GM21576 (cell line): ENCODE measurements at regions not wholly inside any gene's neighbourhood (a gene's known extent, or its start where the extent isn't known, plus 50 kb on each side); places are given as distances from the start of the nearest gene placed in this dataset.

Experiments used
- ATAC-seq: cut with Tn5 transposase; IDR thresholded peaks from one replicate; pipeline ENCODE4 v1.9.1; 2021; ENCODE audit warnings: mild to moderate bottlenecking, moderate library complexity; ENCODE audit not compliant: unreplicated experiment

DNA sequence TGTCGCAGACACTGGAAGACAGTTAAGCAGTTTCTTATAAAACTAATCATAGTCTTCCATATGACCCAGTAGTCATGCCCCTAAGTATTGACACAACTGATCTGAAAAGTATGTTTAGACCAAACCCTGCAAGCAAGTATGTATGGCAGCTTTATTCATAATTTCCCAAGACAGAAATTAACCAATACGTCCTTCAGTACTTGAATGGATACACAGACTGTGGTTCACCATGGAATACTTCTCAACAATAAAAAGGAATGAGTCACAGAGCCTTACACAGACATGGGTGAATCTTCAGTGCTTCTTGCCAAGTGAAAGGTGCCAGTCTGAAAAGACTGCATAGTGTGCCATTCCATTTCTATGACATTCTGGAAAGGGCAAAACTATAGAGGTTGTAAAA lies 50.2 kb upstream of the AKR1E2 start:
- ATAC-seq = no peak

DNA sequence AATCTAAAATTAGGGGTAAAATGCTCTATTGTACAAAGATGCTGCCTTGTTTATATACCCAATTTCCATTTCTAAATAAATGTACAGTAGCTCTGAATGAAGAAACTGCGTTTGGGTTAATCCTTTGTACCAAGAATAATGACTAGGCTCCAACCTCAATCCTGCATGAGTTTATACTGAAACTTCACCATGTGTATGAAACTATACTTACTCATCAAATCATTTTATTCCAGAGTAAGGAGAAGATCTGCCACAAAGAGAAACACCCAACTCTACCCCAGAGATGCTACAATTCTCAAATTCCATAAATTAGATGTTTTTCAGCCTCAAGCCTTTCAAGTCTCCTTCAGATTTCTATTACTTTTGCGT lies 53.8 kb upstream of the AKR1E2 start:
- ATAC-seq = no peak

DNA sequence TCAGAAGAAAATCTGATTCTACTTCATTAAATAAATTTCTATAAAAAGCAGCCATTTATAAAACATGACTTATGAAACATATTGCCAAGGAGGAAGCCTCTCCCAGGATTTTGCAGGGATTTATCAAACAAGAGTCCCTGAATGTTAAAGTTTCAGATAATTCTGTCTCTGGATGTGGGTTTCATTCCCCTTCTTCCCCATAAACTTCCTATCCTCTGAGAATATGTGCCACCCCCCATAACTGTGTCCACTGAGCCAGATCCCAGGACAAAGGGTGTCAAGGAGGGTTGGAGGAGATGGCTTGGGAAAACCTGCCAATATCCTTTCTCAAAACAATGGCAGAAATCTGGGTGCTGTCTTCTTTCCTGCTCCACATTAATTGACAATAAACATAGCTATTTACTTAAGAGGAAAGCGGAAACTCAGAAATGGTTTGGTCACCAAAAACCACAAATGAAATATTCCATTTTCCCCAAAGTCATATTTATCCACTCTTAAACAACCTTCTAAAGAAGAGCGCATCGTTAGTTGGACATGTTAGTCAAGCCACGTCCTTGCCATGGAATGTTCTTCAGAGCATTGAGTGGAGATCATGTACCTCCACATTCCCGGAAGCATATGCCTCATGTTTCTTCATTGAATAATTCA lies 54.3 kb upstream of the AKR1E2 start:
- no peak for ATAC-seq

DNA sequence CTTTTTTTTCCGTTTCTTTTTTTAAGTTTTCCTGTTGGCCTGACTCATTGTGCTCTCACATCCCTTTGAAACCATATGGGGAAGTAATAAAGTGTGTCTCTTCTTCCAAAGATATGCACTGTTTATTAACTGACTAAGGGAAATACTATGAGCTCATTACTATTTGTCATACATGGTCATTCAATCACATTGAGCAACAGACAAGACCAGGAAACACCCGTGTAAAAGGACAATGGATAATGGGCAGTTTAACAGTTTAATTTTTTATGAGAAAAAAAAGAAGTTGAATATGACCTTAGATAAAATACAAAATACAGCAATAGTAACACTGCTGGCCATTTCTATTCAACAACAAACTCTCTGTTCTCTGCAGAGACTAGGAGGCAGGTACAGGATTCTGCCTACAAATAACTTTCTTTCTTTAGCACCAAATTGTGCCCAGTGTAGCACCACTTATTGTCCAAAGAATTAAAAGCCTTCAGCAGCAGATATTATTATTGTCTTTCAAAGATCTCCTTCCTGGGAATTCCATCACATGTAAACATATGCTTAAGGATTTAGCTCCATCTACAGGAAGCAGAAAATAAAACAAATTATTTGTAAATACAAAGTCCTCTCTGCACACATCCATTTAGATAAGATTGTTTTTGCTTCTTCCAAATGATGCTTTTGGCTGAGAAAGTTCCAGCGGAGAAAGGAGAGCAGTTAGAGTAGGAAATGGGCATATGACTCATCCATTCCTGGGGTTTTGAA lies 55.0 kb upstream of the AKR1E2 start:
- no peak for ATAC-seq

DNA sequence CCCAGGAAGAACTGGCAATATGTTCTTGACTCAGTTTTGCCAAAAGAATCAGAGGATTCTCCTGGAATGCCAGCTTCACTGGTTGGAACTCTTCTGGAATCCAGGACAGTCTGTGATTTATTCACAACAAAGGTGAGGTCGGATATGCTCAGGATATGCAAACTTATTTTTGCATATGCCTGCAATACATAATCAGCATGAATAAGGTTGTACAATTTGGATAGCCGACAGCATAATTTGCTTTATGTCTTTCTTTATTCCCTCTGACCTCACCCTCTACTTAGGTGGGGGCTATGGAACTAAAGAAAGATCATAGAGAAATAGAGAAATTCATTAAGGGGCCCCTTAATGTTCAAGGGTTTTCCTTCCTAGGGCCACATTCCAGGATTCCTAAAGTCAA lies 57.6 kb upstream of the AKR1E2 start:
- ATAC-seq = no peak

DNA sequence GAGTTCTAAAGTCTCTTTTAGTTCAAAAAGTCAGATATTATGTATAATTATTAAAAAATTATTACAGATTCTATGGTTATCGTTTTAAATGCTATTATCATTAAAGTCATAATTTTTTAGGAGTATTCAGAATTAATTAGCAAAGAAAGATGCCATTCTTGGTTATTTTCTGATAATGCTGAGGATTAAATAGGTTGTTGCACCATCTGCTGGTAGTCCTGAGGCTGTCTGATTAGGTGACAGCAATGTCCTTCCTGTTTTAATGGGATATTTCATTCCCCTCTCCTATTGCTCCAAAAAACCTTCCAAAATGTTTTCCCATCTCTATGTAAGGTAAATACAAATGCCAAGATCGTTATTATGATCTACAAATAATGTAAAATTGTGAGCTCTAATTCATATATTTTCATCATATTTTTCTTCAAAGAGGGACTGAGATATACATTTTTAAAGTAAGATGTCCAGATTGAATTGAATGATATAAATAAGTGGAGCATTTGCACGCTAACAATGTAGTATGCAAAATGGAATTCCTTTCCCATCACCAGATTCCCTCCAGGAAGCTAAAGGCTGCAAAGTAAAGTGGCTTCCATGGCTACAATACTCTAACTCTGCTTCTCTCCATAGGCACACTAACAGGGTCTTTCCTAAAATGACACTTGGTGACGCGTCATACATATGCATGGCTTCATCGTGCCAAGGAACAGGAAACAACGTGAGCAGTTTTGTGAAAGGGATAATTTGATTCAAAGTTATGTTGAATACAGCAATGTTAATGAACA lies 58.8 kb upstream of the AKR1E2 start:
- no peak for ATAC-seq

DNA sequence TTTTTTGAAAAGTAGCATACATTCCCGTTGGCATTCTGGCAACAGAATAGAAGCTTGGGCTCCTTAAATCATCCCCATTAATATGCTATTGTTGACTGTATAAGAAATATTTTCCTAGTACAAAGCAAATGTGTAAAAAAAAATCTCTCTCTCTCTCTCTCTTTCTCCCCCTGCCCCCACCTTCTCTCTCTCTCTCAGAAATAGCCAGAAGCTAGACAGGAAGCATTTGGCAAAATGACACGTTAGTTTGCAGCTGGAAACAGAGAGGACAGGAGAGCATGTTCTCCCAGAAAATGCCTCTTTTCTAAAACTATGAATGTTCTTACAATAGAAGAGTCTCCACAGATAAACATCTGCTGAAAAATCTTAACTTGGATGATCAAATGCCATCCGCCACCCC lies 59.6 kb upstream of the AKR1E2 start:
- no peak for ATAC-seq

DNA sequence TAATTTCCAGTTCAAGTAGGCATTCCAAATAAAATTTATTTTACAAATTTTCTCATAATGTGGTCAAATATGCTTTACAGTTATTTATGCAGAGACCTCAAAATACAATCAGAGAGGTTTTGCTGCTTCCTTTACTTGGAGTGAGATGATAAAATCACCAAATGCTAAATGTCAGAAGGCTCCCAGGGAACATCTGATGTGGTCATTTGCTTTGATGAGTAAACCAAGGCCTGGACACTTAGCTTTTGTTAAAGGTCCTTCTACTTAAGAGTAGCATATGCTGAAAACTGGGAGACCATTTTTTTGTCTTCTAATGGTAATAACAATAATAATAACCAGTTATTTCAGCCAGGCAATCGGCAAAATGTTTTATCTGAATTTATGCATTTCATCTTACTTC lies 60.6 kb upstream of the AKR1E2 start:
- ATAC-seq = no peak

DNA sequence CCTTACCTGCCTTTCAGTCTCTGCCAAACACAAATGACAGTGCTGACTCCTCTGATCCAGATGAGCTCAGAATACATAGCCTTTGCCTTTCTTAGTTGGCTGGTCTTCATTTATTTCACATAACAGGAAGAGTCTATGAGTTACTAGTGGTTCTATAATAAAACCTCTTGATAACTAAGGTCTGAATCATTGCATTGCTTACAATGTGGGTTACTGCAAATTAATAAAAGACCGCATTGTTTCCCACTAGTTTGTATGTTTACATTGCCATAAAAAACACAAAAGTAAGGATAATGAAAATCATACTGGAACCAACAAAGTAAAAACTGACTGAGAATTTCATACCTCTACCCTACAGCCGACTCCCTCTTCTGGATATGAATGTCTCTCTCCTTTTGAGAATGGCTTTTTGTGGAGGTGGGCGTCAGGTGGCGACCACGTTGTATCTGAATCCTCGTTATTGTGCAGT lies 62.0 kb upstream of the AKR1E2 start:
- no peak for ATAC-seq

DNA sequence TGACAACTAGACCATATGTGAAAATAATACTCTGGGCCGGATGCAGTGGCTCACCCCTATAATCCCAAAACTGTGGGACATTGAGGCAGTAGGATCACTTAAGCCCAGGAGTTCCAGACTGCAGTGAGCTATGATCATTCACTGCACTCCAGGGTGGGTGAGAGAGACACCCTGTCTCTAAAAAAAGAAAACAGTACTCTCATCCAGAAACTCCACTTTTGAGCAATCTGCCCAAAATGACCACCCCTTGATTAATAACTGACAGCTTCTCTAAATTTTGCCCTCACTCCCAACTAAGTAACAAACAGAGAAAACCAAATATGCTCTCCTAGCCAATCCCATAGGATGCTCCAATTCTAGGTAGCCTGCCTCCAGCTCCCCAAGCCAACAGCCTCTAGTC lies 62.5 kb upstream of the AKR1E2 start:
- ATAC-seq = no peak

DNA sequence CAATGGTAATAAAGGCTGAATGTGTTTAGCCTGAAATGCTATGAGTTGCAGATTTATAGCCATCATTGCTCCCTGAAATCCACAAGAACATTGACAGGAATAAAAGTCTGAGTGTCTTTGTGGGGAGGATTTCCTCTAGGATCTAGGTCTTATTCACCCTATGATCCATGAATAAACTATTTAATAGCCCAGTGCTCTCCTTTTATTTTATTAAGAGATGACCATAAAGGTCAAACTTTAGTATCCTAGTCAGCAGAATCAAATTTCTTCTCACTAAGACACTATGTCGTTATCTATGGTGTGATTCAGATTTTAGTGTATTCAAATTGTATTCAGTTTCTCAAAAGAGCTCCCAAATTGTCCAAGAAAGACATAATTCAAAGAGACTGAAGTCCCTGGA lies 67.8 kb upstream of the AKR1E2 start:
- ATAC-seq = no peak

DNA sequence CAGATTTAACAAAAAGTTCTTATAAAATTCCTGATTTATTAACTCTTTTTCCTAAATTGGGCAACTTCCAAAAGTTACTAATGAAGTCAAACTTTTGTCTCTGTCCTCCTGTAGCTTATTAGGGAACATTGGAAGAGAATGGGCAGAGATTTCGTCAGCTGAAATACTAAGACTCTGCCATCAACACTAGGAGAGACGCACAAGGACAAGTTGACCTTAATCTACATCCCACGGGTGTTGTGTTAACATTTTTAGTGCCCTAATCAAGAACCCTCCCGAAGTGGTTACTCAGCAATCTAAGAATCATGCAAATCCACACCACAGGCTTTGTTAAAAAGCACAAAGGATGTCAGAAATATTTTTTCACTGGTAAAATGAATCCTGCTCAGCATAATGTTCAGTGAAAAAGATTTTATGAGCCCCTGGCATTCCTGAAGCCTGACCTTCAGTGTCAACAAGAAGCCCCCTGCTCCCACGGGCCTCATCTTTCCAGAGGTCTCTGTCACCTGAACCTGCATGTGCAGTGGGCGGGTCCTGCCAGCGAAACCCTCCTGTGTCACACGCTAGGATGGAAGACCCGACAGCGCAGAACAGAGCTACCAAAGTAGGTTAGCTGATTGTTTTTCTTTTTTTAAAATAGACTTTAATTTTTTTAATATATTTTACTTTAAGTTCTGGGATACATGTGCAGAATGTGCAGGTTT lies 70.6 kb upstream of the AKR1E2 start:
- no peak for ATAC-seq

DNA sequence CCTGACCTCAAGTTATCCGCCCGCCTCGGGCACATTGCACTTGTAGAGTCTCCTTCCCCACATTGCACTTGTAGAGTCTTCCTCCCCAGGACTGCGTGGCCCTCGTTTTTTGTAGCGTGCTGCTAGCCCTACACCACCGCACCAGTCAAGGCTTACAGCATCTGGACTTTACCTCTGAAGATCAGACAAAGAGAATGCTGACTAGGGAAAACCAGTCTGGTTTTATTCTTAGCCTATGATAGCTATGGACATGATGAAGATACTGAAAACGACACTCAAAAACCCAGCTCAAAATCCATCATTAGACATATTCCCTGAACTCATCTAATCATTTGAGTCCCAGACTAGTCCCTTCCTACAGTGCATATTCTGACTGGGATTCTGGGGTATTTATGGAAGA lies 71.9 kb upstream of the AKR1E2 start:
- no peak for ATAC-seq

DNA sequence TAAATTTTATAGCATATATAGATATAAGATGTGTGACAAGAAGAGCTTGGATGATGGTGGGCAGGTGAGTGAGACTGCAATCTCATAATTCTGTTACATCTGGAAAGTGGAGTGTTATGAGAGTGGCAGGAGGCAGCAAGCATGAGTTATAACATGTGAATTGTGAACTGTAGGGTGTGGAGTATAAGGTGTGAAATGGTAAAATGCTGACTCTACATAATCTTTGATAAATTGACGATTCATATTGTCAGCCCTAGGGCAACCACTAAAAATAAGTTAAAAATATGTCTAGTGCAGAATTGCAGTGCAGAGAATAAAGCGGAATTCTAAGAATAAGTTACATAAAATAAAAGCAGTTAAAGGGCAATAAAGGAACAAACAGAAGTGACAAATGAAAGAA lies 74.8 kb upstream of the AKR1E2 start:
- ATAC-seq = no peak

DNA sequence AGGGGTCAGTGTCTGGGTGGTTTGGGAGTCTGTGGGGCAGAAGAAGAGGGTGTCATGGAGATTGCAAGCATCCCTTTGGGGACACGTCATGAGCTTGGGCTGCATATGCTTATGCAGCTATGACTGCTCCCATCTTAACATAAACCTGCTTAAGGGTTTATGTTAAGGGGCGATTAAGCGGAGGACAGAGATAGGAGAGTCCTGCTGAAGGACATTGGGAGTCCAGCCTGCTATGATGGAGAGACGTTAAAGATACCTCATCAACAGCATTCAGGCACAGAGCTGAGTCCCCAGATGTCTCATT lies 76.8 kb upstream of the AKR1E2 start:
- ATAC-seq = no peak

DNA sequence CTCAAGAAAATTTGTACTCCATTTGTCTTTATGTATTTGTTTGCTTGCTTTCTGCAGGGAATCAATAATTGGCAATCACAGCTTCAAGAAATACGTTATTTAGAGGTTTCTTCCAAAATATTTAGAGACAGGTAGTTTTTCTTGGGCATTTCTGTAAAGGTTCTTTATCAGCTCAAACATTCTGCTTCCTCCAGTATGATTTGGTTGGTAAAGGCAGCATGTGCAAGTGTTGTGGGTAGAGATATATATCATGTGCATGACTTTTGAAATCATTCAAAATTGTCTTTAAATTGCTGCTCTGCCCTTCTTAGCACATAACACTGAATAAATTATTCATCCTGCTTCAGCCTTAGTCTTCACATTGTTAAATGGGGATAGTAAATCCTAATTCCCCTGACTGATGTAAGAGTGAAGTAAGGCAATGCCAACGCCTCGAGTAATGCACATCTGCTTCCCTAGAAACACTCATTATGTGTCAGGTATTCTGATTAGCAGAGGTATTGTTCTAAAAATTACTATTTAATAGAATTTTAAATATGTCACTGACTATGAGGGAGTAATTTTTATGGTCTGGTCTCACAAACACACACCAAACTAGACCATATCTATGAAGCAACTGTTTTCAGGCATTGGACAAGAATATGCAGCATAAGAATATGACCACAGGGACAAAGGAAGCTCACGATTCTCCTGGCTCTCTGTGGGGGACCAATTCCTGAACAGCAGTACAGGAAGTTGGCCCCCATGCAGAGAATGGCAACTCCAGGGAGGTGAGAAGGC lies 77.3 kb upstream of the AKR1E2 start:
- no peak for ATAC-seq

DNA sequence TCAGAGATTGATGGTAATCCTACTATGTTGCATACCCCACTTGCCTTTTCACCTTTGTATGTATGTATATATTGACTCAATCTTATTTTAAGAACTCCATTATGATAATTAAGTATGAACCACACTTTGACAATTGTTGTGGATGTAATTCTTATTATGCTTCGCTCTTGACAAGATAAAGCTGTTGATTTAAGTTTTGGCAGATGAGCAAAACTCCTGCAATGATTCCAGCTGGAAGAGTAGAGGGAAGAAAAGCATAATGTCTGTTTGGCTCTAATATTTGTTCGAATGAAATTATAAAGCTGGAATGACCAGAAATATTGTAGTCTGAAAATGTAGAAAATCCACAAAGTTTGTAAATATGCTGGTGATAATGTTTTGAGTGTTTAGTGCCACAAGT lies 83.8 kb upstream of the AKR1E2 start:
- no peak for ATAC-seq

DNA sequence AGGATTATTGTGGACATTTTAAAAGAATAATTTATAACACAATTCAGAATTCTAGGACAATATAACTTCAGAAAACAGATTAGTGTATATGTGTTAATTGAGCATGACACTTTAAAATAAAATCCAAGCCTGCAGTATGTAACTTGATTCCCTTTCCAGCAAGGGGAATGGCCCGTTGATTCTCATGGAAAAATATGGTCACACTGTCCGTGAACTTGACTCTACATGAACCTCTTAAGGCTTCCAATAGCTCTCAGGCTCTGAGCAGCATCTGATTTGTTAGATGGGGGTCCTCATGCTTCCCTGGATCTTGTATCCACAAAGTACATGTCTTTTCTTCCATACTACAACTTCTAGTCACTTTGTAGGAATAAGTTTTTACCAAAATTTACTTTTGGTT lies 85.5 kb upstream of the AKR1E2 start:
- no peak for ATAC-seq

DNA sequence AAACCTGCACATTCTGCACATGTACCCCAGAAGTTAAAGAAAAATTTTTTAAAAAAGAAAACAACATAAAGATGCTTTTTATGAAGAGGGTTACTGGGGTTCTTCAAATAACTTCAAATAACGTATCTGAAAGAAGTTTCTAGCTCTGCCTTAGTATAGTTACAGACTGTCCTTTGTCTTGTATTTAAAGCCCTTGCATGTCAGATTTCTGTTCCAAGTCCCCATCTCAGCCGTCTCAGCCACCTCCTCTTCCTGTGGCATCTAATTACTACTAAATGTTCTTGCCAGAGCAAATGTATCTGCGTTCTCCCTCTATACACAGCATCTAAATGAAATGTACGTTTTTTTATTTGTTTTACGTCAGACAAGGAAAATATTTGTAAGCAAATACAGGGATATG lies 89.4 kb upstream of the AKR1E2 start:
- ATAC-seq = no peak

DNA sequence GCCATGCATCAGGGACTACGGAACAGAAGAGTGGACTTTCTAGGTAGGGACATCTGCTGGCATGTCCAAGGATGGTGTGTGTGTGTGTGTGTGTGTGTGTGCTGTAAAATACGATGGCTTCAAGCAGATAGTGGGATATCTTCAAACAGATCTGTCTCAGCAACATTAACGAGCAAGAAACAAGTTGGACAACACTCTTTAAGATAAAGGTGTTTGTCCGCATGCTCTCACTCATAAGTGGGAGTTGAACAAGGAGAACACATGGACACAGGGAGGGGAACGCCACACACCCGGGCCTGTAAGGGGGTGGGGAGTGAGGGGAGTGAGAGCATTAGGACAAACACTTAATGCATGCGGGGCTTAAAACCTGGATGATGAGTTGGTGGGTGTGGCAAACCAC lies 89.8 kb upstream of the AKR1E2 start:
- ATAC-seq = no peak

DNA sequence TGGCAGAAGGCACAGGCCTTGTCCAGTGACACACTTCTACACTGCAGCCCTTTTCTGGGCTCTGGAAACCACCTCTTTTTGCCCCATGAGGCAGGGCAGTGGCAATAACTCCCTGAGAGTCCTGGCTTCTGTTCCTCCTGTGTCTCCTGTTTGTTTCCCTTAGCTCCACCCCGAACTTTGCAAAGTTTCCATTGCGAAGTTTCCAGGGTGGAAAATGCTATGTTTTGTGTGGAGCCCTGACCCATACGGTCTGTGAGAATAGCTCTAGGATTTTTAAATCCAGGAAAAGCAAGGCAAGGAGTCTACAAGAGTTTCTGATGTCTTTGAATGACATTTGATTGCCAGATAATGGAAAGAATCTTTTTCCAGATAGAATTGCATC lies 92.2 kb upstream of the AKR1E2 start:
- no peak for ATAC-seq
